CD14-positive monocyte (primary cell): ENCODE measurements at regions not wholly inside any gene's neighbourhood (a gene's known extent, or its start where the extent isn't known, plus 50 kb on each side); places are given as distances from the start of the nearest gene placed in this dataset.

Source experiments
- DNase-seq, 3 donors: peaks; one replicate each; pipeline ENCODE4 v3.0.0-alpha.2; 2011 to 2022
- H2AFZ ChIP-seq: 2 replicates; pipeline ENCODE4 v1.6.0; 2012; ENCODE audit warnings: mild to moderate bottlenecking, low read depth, low read length, inconsistent platforms; ENCODE audit not compliant: insufficient read depth, poor library complexity, severe bottlenecking
- H3K27ac ChIP-seq, 2 donors: 1 replicate in 1 of 2; 2 replicates in 1 of 2; pipeline ENCODE4 v1.5.1; 2012 to 2013; ENCODE audit warnings: low read length in 2 of 2, control low read depth in 1 of 2, inconsistent platforms in 1 of 2, low read depth in 1 of 2, mild to moderate bottlenecking in 1 of 2
- H3K27me3 ChIP-seq, 2 donors: one replicate each; pipeline versions ENCODE4 v1.6.0 to v1.6.1; 2011 to 2013; ENCODE audit warnings: low read length in 2 of 2; ENCODE audit not compliant: control insufficient read depth in 2 of 2, insufficient read depth in 2 of 2
- H3K36me3 ChIP-seq, 2 donors: replicated peaks in 1 of 2; 1 replicate in 1 of 2; 2 replicates in 1 of 2; pipeline versions ENCODE4 v1.5.1 to v1.6.1; 2012 to 2013; ENCODE audit warnings: low read length in 2 of 2, control low read depth in 1 of 2, inconsistent platforms in 1 of 2, mild to moderate bottlenecking in 1 of 2; ENCODE audit not compliant: insufficient read depth in 2 of 2, control insufficient read depth in 1 of 2
- H3K4me1 ChIP-seq, 2 donors: 1 replicate in 1 of 2; 2 replicates in 1 of 2; pipeline versions ENCODE4 v1.5.1 to v1.6.1; 2012 to 2013; ENCODE audit warnings: low read length in 2 of 2, control low read depth in 1 of 2, inconsistent platforms in 1 of 2, mild to moderate bottlenecking in 1 of 2, moderate library complexity in 1 of 2; ENCODE audit not compliant: insufficient read depth in 2 of 2, control insufficient read depth in 1 of 2
- H3K4me2 ChIP-seq: replicated peaks from 2 replicates; pipeline ENCODE3; 2012; ENCODE audit warnings: low read length, moderate library complexity, mild to moderate bottlenecking; ENCODE audit not compliant: poor library complexity, severe bottlenecking; ENCODE audit errors: extremely low read depth
- H3K4me3 ChIP-seq, 3 experiments: fragments of 200-600 bp in 1 of 3; sonication (generic) in 1 of 3; replicated peaks in 1 of 3; 1 replicate in 2 of 3; 2 replicates in 1 of 3; pipeline ENCODE4 v1.5.1; 2011 to 2013; ENCODE audit warnings: low read length in 3 of 3, mild to moderate bottlenecking in 3 of 3, control low read depth in 2 of 3, low read depth in 2 of 3, inconsistent platforms in 1 of 3, moderate library complexity in 1 of 3
- H3K79me2 ChIP-seq: 2 replicates; pipeline ENCODE4 v1.6.0; 2012; ENCODE audit warnings: mild to moderate bottlenecking, control low read depth, inconsistent platforms, low read length, moderate library complexity; ENCODE audit not compliant: insufficient read depth
- H3K9ac ChIP-seq: 2 replicates; pipeline ENCODE4 v1.6.0; 2017; ENCODE audit warnings: low read length, mild to moderate bottlenecking; ENCODE audit not compliant: insufficient read depth, poor library complexity, severe bottlenecking
- H3K9me3 ChIP-seq, 2 donors: replicated peaks in 1 of 2; 1 replicate in 1 of 2; 2 replicates in 1 of 2; pipeline versions ENCODE4 v1.5.1 to v1.6.1; 2012 to 2013; ENCODE audit warnings: low read length in 2 of 2, control low read depth in 1 of 2; ENCODE audit not compliant: control insufficient read depth in 1 of 2, insufficient read depth in 1 of 2
- H4K20me1 ChIP-seq: 2 replicates; pipeline ENCODE4 v1.6.0; 2012; ENCODE audit warnings: mild to moderate bottlenecking, low read length, control low read depth, moderate library complexity; ENCODE audit not compliant: insufficient read depth
- H3K27ac Mint-ChIP-seq, 7 donors: one replicate each; pipeline ENCODE4 v1.8.0; 2020; ENCODE audit warnings: mild to moderate bottlenecking in 7 of 7, mixed read lengths in 7 of 7, moderate library complexity in 6 of 7, inconsistent platforms in 2 of 7
- H3K27me3 Mint-ChIP-seq, 3 donors: one replicate each; pipeline ENCODE4 v1.8.0; 2021 to 2022; ENCODE audit warnings: low read depth in 3 of 3, mild to moderate bottlenecking in 3 of 3, mixed read lengths in 3 of 3, moderate library complexity in 3 of 3, inconsistent platforms in 1 of 3
- H3K36me3 Mint-ChIP-seq, 2 donors: one replicate each; pipeline ENCODE4 v1.8.0; 2020; ENCODE audit warnings: mixed read lengths in 2 of 2, inconsistent platforms in 1 of 2, mild to moderate bottlenecking in 1 of 2
- H3K4me1 Mint-ChIP-seq: one replicate; pipeline ENCODE4 v1.8.0; 2020; ENCODE audit warnings: mild to moderate bottlenecking, mixed read lengths
- H3K4me3 Mint-ChIP-seq, 2 donors: one replicate each; pipeline ENCODE4 v1.8.0; 2020; ENCODE audit warnings: mild to moderate bottlenecking in 2 of 2, mixed read lengths in 2 of 2, moderate library complexity in 1 of 2
- H3K9me3 Mint-ChIP-seq, 7 donors: one replicate each; pipeline ENCODE4 v1.8.0; 2020 to 2022; ENCODE audit warnings: mixed read lengths in 7 of 7, mild to moderate bottlenecking in 6 of 7, moderate library complexity in 6 of 7, inconsistent platforms in 2 of 7
- WGBS: methylation state at CpG from one replicate; pipeline ENCODE4 v1.1.5; 2013; ENCODE audit warnings: missing lambda C conversion rate; ENCODE audit not compliant: insufficient coverage; 5-methylcytosine and 5-hydroxymethylcytosine counted together
- intact Hi-C, 2 donors: fragments of 100-400 bp; cut with micrococcal nuclease; formaldehyde crosslinking; loops; one replicate each; pipeline versions ENCODE4 v1.15.0 to v1.15.1; 2023
- TF ChIP-seq, protein P1 (sequence below): fragments of 200-600 bp; IDR thresholded peaks from one replicate; pipeline ENCODE4 v1.8.0; 2022; ENCODE audit warnings: antibody characterized with exemption, mild to moderate bottlenecking

DNA sequence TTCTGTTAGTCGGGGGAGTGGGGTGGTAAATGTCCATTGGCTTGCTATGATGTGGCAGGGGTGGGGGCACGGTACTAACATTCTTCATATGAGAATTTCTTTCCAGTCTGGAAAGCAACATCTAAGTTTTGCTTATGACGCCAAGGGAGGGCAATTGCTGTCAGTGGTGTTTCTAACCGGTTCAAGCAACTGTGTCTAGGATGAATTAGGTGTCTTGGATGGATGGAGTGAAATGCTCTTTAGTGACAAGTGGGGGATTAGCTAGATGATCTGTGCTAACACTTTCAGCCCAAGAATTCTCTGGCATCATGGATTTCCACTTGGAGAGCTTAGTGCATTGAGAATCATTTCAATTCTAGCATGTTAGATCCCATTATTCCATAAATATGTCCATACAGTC is 262.6 kb upstream of the SORL1-AS1 start:
- Histone ChIP-seq H3K27me3 (no peaks in the 10 kb centered on the region), H4K20me1 (no peaks in the 10 kb centered on the region), H3K4me3 (no peak overlapping the region), H3K4me2 (no peak overlapping the region), H3K4me1 (no peaks in the 10 kb centered on the region), H3K79me2 (no peaks in the 10 kb centered on the region), H3K9me3 (no peaks in the 10 kb centered on the region), H2AFZ (no peak overlapping the region), H3K9ac (no peak overlapping the region), H3K27ac (no peak overlapping the region), H3K36me3 (no peaks in the 10 kb centered on the region)
- intact Hi-C loops = no loop called here
- Mint-ChIP-seq H3K4me3 (no peak overlapping the region), H3K9me3 (peaks cover under 1 to 6% (median 2%) of the 10 kb centered on the region in 7 donors), H3K36me3 (no peaks in the 10 kb centered on the region), H3K4me1 (no peaks in the 10 kb centered on the region), H3K27ac (no peak overlapping the region), H3K27me3 (peaks cover 1 to 7% (median 2%) of the 10 kb centered on the region in 3 donors)
- DNase-seq = no peak
- TF ChIP-seq, protein P1, sequence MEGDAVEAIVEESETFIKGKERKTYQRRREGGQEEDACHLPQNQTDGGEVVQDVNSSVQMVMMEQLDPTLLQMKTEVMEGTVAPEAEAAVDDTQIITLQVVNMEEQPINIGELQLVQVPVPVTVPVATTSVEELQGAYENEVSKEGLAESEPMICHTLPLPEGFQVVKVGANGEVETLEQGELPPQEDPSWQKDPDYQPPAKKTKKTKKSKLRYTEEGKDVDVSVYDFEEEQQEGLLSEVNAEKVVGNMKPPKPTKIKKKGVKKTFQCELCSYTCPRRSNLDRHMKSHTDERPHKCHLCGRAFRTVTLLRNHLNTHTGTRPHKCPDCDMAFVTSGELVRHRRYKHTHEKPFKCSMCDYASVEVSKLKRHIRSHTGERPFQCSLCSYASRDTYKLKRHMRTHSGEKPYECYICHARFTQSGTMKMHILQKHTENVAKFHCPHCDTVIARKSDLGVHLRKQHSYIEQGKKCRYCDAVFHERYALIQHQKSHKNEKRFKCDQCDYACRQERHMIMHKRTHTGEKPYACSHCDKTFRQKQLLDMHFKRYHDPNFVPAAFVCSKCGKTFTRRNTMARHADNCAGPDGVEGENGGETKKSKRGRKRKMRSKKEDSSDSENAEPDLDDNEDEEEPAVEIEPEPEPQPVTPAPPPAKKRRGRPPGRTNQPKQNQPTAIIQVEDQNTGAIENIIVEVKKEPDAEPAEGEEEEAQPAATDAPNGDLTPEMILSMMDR = no peak
- 96% methylated on average over 3 of the region's 4 CpGs for WGBS

DNA sequence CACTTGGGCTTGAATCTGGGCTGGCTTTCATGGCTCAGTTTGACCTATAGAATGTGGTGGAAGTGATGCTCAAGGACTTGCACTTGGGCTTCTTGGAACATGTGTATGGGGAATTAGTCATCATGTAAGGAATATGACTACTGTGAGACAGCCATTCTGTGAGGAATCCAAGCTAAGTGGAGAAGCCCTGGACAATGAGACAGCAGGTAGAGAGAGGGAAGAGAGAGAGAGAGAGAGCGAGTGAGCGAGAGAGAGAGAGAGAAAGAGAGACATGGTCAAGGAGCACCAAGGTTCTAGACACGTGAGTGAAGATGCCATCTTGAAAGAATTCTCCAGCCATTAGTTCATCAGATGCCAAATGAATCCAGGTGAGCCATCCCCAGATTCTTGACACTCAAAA is 261.6 kb upstream of the SORL1-AS1 start:
- Mint-ChIP-seq H3K27me3 (peaks cover 0 to 7% (median 1%) of the 10 kb centered on the region in 3 donors), H3K9me3 (peaks cover 0 to 2% (median 0%) of the 10 kb centered on the region in 7 donors), H3K4me1 (no peaks in the 10 kb centered on the region), H3K4me3 (no peak overlapping the region), H3K27ac (no peak overlapping the region), H3K36me3 (no peaks in the 10 kb centered on the region)
- Histone ChIP-seq H2AFZ (no peak overlapping the region), H3K27me3 (no peaks in the 10 kb centered on the region), H4K20me1 (no peaks in the 10 kb centered on the region), H3K79me2 (no peaks in the 10 kb centered on the region), H3K9me3 (no peaks in the 10 kb centered on the region), H3K36me3 (no peaks in the 10 kb centered on the region), H3K27ac (no peak overlapping the region), H3K4me3 (no peak overlapping the region), H3K4me1 (no peaks in the 10 kb centered on the region), H3K9ac (no peak overlapping the region), H3K4me2 (no peak overlapping the region)
- no peak for DNase-seq
- intact Hi-C loops = no loop called here
- 100% methylated on average over 1 of the region's 3 CpGs for WGBS
- TF ChIP-seq, protein P1 = no peak
